Muscle of leg (tissue), 3 donors: ENCODE measurements at regions not wholly inside any gene's neighbourhood (a gene's known extent, or its start where the extent isn't known, plus 50 kb on each side); places are given as distances from the start of the nearest gene placed in this dataset.

Experiments
- DNase-seq: peaks from one replicate; pipeline ENCODE4 v3.0.0; 2013
- H3K27ac ChIP-seq: one replicate; pipeline ENCODE4 v1.5.1; 2013; ENCODE audit warnings: mild to moderate bottlenecking, low read length, control low read depth
- H3K27me3 ChIP-seq: one replicate; pipeline ENCODE4 v1.6.1; 2013; ENCODE audit warnings: low read length; ENCODE audit not compliant: control insufficient read depth, insufficient read depth
- H3K36me3 ChIP-seq: one replicate; pipeline ENCODE4 v1.6.1; 2013; ENCODE audit warnings: low read length; ENCODE audit not compliant: control insufficient read depth, insufficient read depth
- H3K4me1 ChIP-seq: one replicate; pipeline ENCODE4 v1.6.1; 2013; ENCODE audit warnings: low read length; ENCODE audit not compliant: control insufficient read depth, insufficient read depth
- H3K4me3 ChIP-seq: one replicate; pipeline ENCODE4 v1.5.1; 2013; ENCODE audit warnings: low read length, control low read depth
- H3K9me3 ChIP-seq: replicated peaks from 2 replicates; pipeline ENCODE4 v1.6.1; 2013; ENCODE audit warnings: low read depth, low read length; ENCODE audit not compliant: control insufficient read depth
- WGBS: methylation state at CpG from one replicate; pipeline ENCODE4 v1.1.5; 2013; ENCODE audit warnings: missing lambda C conversion rate; ENCODE audit not compliant: insufficient coverage; 5-methylcytosine and 5-hydroxymethylcytosine counted together

GRCh38 chr10:121662531-121662930, 64.3 kb upstream of the FGFR2 start:
- WGBS: 84% methylated on average over 7 of the region's 13 CpGs
- DNase-seq: no peak
- no peak overlapping the region for H3K27ac ChIP-seq

DNA sequence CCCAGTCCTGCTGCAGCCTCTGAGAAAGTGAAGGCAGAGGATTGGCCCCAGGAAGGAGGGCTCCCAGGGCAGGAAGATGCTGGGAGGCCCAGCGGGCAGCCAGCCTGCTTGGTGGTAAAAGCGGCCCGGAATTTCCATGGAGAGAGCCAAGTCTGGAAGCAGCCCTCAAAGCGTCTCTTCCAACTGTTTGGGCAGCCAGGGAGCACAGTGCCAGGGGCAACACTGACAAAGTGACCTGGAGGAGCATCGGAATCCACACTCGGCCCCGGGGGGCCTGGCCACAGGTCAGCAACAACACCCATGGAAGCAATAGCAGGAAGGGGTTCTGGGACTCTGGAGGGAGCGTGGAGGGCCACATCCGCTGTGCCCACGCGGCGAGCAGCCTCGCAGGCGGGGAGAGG, 63.2 kb upstream of the FGFR2 start:
- no peaks in the 10 kb centered on the region for H3K36me3 ChIP-seq
- no peaks in the 10 kb centered on the region for H3K4me1 ChIP-seq
- WGBS: 80% methylated on average over 14 of the region's 14 CpGs
- no peak overlapping the region for H3K27ac ChIP-seq
- no peaks in the 10 kb centered on the region for H3K9me3 ChIP-seq
- H3K27me3 ChIP-seq: no peaks in the 10 kb centered on the region
- no peak overlapping the region for H3K4me3 ChIP-seq
- DNase-seq: no peak

More at GRCh38 chr10:121662531-121662930, 64.3 kb upstream of the FGFR2 start:
- H3K36me3 ChIP-seq: no peaks in the 10 kb centered on the region
- H3K9me3 ChIP-seq: no peaks in the 10 kb centered on the region
- no peaks in the 10 kb centered on the region for H3K27me3 ChIP-seq
- peaks cover 2% of the 10 kb centered on the region for H3K4me1 ChIP-seq
- no peak overlapping the region for H3K4me3 ChIP-seq

DNA sequence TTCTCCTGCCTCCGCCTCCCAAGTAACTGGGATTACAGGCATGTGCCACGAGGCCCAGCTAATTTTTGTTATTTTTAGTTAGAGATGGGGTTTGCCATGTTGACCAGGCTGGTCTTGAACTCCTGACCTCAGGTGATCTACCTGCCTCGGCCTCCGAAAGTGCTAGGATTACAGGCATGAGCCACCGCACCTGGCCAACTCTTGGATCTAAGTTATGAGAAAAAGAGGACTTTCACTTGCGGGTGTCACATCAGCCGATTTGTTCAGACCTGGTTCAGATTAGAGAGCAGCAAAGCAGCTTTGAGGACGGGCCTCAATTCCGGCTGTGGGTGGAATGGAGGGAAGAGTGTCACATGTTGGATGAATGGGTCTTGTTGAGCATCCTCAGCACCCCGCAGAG, 61.0 kb upstream of the FGFR2 start:
- no peaks in the 10 kb centered on the region for H3K36me3 ChIP-seq
- H3K4me1 ChIP-seq: no peaks in the 10 kb centered on the region
- peaks cover 5% of the 10 kb centered on the region for H3K27me3 ChIP-seq
- no peak overlapping the region for H3K4me3 ChIP-seq
- no peak for DNase-seq
- H3K27ac ChIP-seq: no peak overlapping the region
- WGBS: 80% methylated on average over 9 of the region's 10 CpGs
- H3K9me3 ChIP-seq: no peaks in the 10 kb centered on the region

DNA sequence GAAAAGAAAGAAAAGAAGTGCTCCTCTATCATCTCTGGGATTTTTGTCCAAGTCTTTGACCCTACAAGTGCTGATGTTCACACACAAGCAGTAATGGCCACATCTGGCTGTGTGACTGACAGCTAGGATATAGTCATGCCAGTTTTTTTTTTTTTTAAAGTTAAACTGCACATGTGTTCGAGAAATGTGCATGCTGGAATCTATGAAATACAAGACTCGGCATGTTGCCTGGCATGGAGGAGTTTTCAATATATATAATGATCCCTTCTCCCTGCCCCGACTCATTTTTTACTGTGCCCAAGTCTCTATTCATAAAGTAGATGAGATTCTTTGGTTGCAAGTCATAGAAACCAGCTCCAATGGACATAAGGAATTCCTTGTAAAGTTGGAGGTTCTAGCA, 60.4 kb upstream of the FGFR2 start:
- Histone ChIP-seq H3K4me3 (no peak overlapping the region), H3K4me1 (no peaks in the 10 kb centered on the region), H3K27me3 (peaks cover 5% of the 10 kb centered on the region), H3K36me3 (no peaks in the 10 kb centered on the region), H3K27ac (no peak overlapping the region), H3K9me3 (no peaks in the 10 kb centered on the region)
- no CpG with 5 or more reads among the region's 3 CpGs for WGBS
- DNase-seq: no peak

DNA sequence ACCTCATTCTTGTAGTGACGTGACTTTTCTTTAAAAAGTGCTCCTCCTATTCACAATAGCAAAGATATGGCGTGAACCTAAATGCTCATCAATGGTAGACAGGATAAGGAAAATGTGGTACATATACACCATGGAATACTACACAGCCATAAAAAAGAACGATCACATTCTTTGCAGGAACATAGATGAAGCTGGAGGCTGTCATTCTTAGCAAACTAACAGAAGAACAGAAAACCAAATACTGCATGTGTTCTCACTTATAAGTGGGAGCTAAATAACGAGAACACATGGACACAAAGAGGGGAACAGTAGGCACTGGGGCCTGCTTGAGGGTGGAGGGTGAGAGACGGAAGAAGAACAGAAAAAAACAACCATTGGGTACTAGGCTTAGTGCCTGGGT, 59.9 kb upstream of the FGFR2 start:
- WGBS: no CpG with 5 or more reads among the region's 5 CpGs
- Histone ChIP-seq H3K4me3 (no peak overlapping the region), H3K27ac (no peak overlapping the region), H3K27me3 (peaks cover 5% of the 10 kb centered on the region), H3K36me3 (no peaks in the 10 kb centered on the region), H3K9me3 (no peaks in the 10 kb centered on the region), H3K4me1 (no peaks in the 10 kb centered on the region)
- no peak for DNase-seq

DNA sequence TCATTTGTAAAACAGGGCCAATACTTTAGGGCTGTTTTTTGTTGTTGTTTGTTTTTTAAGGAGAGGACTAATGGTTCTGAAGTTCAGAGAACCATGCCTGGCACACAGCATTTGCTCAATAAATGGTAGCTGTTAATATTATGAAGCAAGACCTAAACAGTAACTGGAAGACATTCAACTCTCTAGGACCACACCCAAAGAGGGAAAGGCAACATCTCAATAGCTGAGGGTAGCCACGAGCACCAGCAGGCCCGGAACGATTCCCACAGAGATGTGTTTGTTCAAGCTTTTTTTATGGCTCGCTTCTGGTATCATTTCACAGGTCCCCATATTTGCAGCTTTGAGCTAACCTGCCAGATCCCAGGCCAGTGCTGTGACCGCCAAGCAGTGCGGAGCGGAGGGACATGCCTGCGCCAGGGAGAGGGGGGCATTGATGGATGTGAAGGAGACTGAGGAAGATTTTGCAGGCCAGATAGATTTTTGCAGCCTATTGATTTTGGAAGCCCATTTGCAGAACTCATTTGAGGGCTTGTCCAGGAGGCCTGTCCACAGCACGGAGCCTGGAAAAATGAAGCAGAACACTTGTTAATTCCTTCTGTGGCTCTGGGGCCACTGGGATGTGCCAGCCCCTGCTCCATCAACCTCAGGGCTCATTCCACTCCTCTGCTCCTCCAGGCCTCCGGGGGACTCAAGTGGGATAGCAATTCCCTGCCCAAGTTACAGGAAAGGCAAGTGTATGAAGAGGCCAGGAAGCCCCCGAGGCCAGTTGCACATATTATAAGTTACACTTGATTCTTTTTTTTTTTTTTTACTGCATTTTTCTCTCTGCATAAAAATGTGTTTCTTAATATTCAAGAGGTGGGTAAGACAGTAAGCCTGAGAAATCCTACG, 57.3 kb upstream of the FGFR2 start:
- H3K9me3 ChIP-seq: no peaks in the 10 kb centered on the region
- no peak for DNase-seq
- H3K27me3 ChIP-seq: peaks cover 5% of the 10 kb centered on the region
- no peaks in the 10 kb centered on the region for H3K4me1 ChIP-seq
- no peaks in the 10 kb centered on the region for H3K36me3 ChIP-seq
- 47% methylated on average over 9 of the region's 12 CpGs for WGBS
- no peak overlapping the region for H3K4me3 ChIP-seq
- H3K27ac ChIP-seq: no peak overlapping the region

- no peaks in the 10 kb centered on the region for H3K36me3 ChIP-seq
- H3K4me1 ChIP-seq: no peaks in the 10 kb centered on the region
- H3K9me3 ChIP-seq: no peaks in the 10 kb centered on the region
- H3K4me3 ChIP-seq: no peak overlapping the region
- peaks cover 5% of the 10 kb centered on the region for H3K27me3 ChIP-seq
- no peak overlapping the region for H3K27ac ChIP-seq
- 83% methylated on average over 6 of the region's 10 CpGs for WGBS
- DNase-seq: no peak
Measured at GRCh38 chr10:121654021-121654545, 55.8 kb upstream of the FGFR2 start.

GRCh38 chr10:121653608-121654007, 55.4 kb upstream of the FGFR2 start:
- H3K4me3 ChIP-seq: no peak overlapping the region
- DNase-seq: no peak
- no peak overlapping the region for H3K27ac ChIP-seq
- H3K36me3 ChIP-seq: no peaks in the 10 kb centered on the region
- no peaks in the 10 kb centered on the region for H3K4me1 ChIP-seq
- no peaks in the 10 kb centered on the region for H3K9me3 ChIP-seq
- 90% methylated on average over 6 of the region's 8 CpGs for WGBS
- peaks cover 5% of the 10 kb centered on the region for H3K27me3 ChIP-seq

DNA sequence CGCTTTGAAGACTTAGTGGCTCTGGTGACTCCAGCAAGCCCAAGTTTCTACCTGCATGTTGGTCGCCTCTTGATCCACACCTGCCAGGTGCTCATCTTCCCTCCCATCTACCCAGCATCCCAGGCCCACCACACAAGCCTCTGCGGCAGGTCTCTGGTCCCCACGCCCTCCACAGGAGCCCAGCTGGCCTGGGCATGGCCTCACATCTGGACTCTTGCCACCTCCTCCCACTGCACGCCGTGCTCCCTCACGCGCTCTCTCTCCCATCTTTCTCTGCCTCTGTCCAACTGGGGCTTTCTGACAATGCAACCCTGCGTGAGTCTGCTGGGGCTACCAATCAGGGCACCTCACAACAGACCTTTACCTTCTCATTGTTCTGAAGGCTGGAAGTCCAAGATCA, 50.2 kb upstream of the FGFR2 start:
- Histone ChIP-seq H3K9me3 (no peaks in the 10 kb centered on the region), H3K27me3 (peaks cover 4% of the 10 kb centered on the region), H3K4me3 (no peak overlapping the region), H3K4me1 (no peaks in the 10 kb centered on the region), H3K27ac (no peak overlapping the region), H3K36me3 (no peaks in the 10 kb centered on the region)
- WGBS: 73% methylated on average over 9 of the region's 9 CpGs
- no peak for DNase-seq

DNA sequence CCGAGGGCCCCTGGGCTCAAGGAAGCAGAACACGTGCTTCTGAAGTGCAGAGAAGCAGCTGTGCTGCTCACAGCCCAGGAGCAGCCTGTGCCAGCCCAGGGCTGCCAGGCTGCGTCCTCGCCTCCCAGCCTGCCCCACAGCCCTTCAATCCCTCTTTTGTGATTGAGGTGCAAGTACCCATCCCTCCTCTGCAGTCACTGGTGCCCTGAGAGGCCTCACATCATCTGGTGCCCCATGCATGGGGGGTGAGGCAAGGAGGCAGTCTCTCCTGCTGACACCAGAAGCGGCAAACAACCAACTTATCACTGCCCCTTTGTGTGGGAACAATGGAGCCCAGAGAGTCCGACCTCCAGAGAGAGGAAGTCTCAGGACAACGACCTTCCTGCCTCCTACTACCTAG, 49.8 kb upstream of the FGFR2 start:
- H3K4me3 ChIP-seq: no peak overlapping the region
- no peaks in the 10 kb centered on the region for H3K4me1 ChIP-seq
- no peaks in the 10 kb centered on the region for H3K9me3 ChIP-seq
- DNase-seq: no peak
- no peaks in the 10 kb centered on the region for H3K36me3 ChIP-seq
- H3K27me3 ChIP-seq: peaks cover 4% of the 10 kb centered on the region
- H3K27ac ChIP-seq: no peak overlapping the region
- WGBS: 26% methylated on average over 3 of the region's 7 CpGs
